NCI-H2196 treated with DMSO at 0.1 percent for 48 hours (cell line): ENCODE measurements at regions not wholly inside any gene's neighbourhood (a gene's known extent, or its start where the extent isn't known, plus 50 kb on each side); places are given as distances from the start of the nearest gene placed in this dataset.

ENCODE experiments used
- DNase-seq: peaks from one replicate; lab custom pipeline; 2025; ENCODE audit not compliant: unreplicated experiment; lab: John Stamatoyannopoulos, UW

DNA sequence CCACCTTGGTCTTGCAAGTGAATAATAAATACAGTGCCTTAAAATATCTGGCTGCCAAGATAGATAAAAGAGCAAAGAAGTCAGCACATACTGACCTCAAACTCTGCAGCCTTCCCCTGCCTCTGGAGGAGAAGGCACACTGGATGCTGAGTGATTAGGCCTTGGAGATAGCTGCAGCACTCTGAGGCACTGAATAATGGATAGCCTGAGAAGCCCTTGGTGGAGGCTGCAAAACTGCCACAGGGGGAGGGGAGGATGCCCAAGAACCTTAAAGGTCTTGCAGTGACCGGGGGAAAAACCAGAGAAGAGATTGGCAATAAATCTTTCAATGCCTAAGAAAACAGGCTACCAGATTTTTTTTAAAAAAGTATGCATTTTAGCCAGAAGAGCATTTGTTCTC is 167.4 kb upstream of the PRMT6 start:
- no peak for DNase-seq

GRCh38 chr1:106889583-106889982 is 166.9 kb upstream of the PRMT6 start:
- DNase-seq: no peak

- DNase-seq: no peak
Measured at GRCh38 chr1:106897976-106898375, 158.5 kb upstream of the PRMT6 start.

- no peak for DNase-seq
Measured at GRCh38 chr1:106899644-106900043, 156.8 kb upstream of the PRMT6 start.

DNA sequence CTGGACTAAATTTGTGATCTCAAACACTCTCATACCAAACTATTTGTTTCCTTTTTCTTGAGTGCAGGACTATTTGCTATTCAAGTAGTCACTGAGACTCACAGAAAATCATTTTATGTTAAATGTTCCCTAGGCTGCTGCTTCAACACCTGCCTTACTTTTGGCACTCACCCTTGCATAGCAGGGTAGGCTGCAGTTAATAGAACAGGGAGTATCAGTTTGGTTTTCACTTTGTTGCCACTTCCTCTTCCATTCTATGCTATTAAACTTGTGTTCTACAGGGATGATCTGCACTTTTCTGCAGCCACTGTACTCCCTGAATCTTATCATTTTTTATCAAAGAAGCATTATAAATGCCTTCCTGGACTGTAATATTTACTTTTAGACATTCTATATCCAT is 148.7 kb upstream of the PRMT6 start:
- DNase-seq: no peak

- no peak for DNase-seq
Measured at GRCh38 chr1:106908689-106909088, 147.8 kb upstream of the PRMT6 start.

DNA sequence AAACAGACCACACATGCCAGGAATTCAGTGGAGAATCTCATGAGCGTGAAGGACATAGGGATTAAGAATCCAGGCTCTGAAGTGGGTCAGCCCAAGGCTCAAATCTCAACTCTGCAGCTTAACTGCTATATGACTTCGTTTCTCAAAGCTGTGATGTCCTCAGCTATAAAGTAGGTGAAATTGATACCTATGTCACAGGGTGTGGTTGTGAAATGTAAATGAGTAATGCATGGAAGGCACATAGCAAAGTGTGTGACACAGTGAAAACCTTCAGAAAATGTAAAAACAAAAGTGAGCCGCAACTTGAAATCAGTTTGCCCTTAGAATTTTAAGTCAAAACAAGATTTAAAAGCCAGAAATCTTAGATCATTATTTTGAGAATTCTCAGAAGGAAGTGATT is 145.7 kb upstream of the PRMT6 start:
- no peak for DNase-seq

- DNase-seq: no peak
Measured at GRCh38 chr1:106912131-106912530, 144.3 kb upstream of the PRMT6 start.

GRCh38 chr1:106921186-106921585 is 135.3 kb upstream of the PRMT6 start:
- DNase-seq: no peak

- no peak for DNase-seq
Measured at GRCh38 chr1:106924360-106924759, 132.1 kb upstream of the PRMT6 start.

GRCh38 chr1:106925750-106926149 is 130.7 kb upstream of the PRMT6 start:
- no peak for DNase-seq

GRCh38 chr1:106926803-106927582 is 129.5 kb upstream of the PRMT6 start:
- no peak for DNase-seq

GRCh38 chr1:106937104-106937503 is 119.4 kb upstream of the PRMT6 start:
- no peak for DNase-seq

GRCh38 chr1:106944721-106945120 is 111.8 kb upstream of the PRMT6 start:
- DNase-seq: no peak

DNA sequence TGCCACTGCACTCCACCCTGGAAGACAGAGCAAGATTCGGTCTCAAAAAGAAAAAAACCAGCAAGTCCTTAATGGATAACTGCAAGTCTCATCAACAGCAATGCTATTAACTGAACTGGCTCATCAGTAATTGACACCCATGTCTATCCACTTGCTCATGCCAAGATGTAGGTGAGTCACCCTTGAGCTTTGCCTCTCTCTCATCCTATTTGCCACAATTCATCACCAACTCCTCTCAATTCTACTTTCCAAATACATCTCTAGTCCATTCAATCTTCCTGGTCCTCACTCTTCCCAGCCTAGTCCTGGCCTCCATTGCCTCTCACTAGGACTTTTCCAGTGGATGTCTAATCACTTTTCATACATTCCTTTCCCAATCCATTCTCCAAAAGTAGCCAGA is 103.7 kb upstream of the PRMT6 start:
- DNase-seq: no peak

GRCh38 chr1:106954661-106955229 is 101.7 kb upstream of the PRMT6 start:
- DNase-seq: no peak

GRCh38 chr1:106956721-106957120 is 99.8 kb upstream of the PRMT6 start:
- DNase-seq: no peak

DNA sequence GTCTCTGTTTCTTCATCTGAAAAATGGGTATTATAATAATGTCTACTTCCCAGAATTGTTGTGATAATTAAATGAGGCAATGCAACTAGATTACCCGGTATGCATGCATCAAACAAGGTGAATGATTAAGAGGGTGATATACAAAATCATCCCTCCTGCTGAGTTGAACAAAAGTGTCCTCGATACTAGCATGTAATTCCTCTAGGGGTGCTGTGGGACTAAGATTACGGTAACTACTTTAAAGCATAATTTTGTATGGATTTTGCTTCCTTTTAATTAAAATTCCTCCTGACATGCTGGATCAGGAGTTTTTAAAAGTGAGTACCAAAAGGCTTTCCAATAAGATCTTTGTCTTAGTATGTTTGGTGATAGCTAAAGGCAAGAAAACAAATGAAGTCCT is 98.7 kb upstream of the PRMT6 start:
- no peak for DNase-seq

- no peak for DNase-seq
Measured at GRCh38 chr1:106960412-106960811, 96.1 kb upstream of the PRMT6 start.

GRCh38 chr1:106961646-106962045 is 94.8 kb upstream of the PRMT6 start:
- DNase-seq: no peak

- no peak for DNase-seq
Measured at GRCh38 chr1:106962591-106962990, 93.9 kb upstream of the PRMT6 start.

GRCh38 chr1:106964495-106964894 is 92.0 kb upstream of the PRMT6 start:
- DNase-seq: no peak

DNA sequence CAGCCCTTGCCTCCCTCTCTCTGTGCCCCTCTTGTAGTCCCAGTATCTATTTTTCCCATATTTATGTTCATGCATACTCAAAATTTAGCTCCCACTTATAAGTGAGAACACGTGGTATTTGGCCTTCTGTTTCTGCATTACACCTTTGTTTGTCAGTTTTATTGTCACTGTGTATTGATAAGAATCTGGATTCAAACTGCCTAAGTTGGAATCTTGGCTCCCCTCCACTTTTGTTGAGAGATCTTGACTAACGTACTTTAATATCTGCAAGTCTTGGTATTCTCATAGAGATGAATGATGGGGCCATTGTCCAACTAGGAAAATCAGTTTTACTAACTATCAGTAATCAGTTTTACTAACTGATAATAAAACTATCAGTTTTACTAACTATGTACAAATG is 87.8 kb upstream of the PRMT6 start:
- no peak for DNase-seq
